GM21360 (cell line): ENCODE measurements at regions not wholly inside any gene's neighbourhood (a gene's known extent, or its start where the extent isn't known, plus 50 kb on each side); places are given as distances from the start of the nearest gene placed in this dataset.
A peak's percentile ranks its signal among the peaks of the same experiment; 100 is the strongest.

ENCODE experiments used
- ATAC-seq: cut with Tn5 transposase; IDR thresholded peaks from one replicate; pipeline ENCODE4 v1.9.1; 2021; ENCODE audit warnings: mild to moderate bottlenecking, moderate library complexity; ENCODE audit not compliant: unreplicated experiment

DNA sequence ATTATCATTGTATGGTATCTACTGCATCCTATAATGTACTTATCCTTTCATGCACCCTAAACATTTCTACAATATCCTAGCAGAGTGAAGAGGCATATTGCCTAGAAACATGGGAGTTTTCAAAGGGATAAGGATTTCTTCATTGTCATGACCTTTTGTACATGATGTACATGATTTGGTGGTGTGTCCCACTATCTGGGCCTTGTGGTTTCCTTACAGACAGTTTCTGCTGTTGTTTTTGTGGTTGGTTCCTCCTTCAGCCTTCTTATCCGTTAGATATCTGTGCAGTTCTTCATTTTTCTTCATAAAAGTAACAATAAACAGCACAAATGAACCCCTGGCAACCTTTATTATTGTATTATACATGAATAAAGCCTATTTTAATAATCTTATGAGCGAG lies 70.4 kb upstream of the BACH1 start:
- ATAC-seq = no peak

DNA sequence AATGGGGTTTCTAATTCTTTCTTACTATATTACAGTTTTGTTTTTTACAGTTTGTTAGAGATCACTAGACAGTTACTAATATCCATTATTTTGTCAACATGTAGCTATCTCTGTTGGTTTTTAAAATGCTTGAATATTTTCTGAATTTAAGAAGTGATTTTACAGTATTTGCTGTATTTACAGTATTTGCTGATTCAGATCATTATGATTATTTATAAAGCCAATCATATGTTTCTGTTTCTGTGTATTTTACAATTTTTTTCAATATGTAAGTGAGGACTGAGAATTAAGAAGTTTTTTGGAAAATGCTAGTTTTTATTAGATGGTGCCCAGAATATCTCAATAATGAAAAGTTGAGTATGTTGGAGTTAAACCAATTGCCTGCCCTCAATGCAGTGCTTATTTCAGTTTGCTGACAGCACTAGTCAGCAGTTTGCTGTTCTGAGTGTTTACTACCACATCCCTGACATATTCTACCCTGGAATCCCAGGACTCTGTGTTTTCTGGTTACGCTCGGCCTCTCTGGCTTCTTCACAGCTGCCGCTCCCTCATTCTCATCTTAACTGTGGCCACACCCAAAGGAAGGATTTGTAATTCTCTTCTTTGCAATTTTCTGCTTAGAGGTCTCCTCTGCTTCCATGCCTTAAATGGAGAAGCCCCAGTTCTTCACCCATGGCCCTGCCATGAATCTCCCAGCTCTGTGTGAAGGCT lies 68.0 kb upstream of the BACH1 start:
- ATAC-seq = no peak

DNA sequence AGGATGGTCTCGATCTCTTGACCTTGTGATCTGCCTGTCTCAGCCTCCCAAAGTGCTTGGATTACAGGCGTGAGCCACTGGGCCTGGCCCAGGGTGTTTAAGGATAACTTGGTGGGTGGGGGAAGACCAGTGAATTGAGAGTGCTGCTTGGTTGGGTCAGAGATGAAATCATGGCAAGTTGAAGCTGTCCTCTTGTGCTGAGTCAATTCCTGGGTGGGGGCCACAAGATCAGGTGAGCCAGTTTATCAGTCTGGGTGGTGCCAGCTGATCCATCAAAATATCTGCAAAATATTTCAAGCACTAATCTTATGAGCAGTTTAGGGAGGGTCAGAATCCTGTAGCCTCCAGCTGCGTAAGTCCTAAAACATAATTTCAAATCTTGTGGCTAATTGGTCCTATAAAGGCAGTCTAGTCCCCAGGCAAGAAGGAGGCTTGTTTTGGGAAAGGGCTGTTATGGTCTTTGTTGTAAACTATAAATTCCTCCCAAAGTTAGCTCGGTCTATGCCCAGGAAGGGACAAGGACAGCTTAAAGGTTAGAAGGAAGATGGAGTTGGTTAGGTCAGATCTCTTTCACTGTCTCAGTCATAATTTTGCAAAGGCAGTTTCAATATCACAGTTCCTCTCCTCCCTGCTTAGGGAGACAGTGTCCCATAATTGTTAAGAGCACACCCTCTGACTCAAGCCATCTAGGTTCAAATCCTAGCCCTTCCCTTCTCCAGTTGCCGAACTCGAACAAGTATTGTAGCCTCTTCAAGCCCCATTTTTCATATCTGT lies 66.8 kb upstream of the BACH1 start:
- ATAC-seq = no peak

DNA sequence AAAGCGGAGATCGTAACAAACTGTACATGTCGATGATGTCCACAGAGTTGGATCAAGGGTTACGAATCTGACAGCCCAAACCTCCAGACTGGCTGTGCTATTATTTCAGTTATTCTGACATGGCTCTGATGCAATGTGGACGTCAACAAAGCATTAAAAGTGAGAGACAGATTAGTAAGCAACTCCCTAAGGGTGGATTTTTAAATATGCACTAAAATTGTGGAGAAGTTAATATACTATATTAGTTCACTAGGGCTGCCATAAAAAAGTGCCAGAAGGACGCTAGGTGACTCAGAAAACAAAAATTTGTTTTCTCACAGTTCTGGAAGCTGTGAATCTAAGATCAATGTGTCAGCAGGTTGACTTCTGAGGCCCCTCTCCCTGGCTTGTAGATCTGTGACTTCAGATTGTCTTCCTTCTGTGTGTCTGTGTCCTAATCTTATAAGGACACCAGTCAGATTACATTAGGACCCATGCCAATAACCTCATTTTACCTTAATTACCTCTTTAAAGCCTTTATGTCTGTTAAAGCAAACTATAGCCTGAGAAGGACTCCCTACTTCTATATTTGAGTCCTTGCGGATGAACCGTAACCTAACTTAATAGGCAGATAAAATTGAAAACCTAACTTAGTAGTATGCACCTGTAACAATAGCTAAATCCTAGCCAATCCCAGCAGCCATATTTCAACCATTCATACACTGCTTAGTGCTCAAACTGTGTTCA lies 66.0 kb upstream of the BACH1 start:
- ATAC-seq = no peak

DNA sequence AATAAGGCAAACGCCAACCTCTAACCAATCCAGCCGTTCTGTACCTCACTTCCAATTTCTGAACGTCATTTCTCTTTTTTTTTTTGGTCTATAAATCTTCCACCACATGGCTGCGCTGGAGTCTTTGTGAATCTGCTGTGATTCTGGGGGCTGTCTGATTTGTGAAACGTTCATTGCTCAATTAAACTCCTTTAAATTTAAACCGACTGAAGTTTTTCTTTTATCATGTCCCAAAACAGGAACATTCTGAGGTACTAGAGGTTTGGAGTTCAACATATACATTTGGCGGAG lies 65.5 kb upstream of the BACH1 start:
- peak; percentile 14 for ATAC-seq

DNA sequence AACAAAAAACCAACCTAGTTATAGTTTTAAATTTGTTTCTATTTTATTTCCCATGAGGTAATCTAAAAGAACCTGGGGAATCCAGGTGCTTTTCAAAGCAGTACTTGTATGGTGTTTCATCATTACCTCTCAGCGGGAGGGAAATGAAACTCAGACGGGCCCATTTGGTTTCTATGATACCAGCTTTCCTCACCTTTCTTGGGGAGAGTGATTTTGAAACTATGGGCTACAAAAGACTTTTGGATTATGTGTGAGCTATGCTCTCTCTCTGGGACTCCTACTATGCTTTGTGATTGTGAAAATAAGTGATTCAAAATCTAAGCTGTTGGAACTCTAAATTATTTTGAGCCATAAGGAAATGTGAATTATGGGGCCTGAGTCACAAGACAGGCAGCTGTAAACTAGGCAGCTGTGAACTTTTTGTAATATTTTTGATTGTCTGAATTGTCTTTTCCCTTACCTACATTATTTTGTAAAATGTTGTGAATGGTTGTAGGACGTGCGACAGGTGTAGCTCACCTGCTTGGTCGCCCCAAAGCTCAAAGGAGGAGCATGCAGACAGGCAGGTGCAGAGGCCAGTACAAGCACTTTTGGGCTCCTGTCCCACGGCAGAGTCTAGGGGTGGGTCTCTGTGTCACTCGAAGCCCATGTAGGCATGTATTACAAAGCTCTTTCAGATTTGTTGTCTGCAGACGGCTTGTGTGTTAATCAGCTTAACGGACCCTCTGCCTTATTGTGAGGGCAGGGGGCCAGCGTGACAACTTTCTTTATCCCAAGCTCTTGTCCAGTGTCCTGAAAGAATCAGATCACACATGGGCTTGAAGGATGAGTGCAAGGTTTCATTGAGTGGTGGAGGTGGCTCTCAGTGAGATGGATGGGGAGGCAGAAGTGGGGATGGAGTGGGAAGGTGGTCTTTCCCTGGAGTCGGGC lies 64.8 kb upstream of the BACH1 start:
- peak; percentile 54 for ATAC-seq

DNA sequence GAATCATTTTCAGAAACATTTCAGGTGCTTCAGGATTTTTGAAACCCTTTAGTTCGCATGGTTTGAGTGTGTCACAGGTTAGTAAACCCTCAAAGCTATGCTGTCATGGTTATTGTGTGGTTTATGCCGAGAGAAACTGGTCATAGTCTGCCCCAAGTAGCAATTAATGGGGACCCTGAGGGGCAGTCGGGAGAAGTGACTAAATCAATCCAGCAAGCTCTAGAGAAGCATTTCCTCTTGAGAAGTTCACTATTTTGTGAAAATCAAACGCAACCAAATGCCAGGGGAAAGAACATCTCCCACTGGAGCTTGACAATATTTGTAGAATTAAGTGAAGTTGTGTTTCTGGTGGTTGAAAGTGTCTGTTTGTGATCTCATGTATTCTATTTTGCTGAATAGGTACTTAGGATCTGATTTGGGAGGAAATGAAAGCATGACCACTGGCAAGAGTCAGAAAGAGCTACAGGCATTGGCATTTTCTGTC lies 63.0 kb upstream of the BACH1 start:
- ATAC-seq = peak; percentile 40

DNA sequence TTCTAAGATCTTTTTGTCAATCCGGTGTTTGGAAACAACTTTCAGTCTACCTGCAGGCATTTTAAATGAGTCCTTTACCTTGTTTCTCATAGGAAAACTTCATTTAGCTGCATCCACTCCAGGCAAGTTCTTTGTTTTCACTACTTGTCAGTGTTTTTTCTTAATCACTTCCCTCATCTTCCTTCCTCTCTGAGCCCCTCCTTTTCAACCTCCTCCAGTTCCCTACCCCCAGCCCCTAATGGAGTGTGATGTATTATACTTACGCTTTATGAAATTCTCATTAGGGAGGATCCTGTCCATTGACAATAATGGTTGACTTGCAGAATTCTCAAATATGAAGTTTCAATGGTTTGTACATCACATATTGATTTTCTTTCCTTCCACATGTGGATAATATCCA lies 62.5 kb upstream of the BACH1 start:
- no peak for ATAC-seq

DNA sequence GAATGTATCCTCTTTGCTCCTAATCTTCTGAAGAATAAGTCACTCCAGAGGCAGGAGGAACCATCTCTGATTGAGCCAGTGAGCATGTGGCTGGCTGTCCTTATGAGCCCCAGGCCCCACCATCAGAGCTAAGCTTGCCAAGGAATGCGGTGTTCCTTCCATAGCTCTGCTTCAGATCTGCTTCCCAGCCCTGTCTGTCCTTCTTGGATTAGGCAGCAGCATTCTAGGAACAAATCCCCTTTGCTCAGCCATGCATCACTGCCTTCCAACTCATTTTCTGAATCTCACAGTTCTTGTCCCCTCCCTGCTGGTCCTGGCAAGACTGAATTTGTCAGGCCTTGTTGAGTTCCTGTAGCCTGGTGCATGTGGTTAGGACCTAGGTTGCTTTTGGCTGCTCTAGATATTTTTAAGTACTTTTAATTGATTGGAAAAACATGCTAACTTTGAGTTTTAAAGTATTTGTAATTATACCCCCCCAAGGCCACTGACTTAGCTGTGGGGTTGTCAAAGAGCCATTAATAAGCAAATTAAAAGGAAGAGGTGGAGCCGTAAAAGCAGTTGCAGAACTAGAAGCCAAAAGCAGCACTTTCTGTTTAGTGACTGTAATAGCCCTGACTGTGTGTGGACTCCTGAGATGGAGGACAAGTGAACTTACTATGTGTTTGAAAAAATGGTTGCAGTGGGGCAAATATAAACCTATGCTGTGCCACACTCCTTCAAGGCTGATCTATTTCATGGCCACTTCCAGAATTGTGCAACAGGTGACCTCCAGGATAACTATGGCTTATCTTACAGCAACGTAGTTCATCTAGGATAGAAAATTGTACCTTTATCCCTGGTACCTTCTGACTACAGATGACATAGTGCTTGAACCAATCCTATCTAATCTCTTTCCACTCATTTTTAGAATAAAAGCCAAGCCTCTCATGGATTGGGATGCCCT lies 61.3 kb upstream of the BACH1 start:
- no peak for ATAC-seq

DNA sequence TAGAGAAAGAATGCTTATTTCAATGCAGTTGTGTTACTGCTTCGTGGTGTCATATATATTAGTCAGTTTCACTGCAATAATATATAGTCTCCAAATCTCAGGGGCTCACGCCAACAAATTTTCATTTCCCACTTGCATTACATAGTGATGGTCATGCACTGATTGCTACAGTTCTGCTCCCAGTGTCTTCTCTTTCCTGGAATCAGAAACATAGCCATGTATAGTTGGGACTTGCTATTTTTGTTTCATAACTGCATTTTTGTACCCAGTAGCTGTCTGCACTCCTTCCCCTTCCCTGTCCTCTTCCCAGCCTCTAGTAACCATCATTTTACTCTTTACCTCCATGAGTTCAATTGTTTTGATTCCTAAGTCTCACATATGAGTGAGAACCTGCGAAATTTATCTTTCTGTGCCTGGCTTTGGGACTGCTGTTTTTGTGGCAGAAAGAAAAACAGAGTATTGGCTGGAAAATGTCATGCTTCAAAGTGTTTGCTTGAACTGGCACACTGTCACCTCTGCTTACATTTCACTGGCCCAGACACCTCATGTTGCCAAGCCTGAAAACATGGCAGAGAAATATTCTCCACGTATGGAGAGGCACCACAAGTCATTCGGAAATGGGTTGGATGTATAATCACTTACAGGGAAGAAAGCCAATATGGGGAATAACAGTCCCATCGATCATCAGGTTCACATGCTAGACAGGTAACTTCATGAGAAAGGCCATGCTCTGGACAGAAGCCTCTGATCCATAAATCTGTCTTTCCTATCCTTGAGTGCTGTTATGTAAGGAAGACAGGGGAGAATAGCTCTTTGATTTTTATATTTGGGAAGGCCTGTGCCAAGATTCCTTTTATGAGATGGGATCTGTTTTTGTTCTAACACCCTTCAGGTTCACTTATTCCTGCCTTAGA lies 60.4 kb upstream of the BACH1 start:
- no peak for ATAC-seq

DNA sequence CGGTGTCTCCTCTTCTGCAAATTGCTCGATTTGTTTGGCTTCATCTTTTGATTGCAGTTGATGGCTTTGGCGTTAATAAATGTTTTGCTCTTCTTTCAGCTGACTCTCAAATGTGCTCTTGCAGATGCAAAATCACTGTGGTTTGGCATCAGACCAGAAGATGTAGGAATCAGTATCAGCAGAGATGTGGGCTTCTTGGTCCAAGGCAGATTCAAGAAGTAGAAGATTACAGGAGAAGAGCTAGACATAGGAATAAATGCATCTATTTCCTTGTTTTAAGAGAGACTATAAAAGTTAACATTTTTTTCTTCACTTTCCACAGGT lies 59.8 kb upstream of the BACH1 start:
- no peak for ATAC-seq

DNA sequence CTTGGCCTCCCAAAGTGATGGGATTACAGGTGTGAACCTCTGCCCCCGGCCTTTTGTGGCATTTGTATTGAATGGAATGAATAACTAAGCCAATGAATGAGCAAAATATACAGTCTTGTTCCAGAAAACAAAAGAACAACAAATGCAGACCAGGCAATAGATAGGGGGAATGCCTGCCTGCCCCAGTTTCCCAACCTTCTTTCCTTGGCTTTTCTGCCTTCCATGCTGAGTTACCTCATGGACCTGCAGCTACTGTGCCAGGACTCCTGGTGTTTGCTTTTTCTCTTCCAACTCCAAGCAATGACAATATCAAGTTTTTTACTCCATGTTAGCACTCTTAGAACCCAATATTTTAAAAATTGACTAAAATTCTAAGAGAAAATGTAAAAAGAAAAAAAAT lies 58.6 kb upstream of the BACH1 start:
- no peak for ATAC-seq

DNA sequence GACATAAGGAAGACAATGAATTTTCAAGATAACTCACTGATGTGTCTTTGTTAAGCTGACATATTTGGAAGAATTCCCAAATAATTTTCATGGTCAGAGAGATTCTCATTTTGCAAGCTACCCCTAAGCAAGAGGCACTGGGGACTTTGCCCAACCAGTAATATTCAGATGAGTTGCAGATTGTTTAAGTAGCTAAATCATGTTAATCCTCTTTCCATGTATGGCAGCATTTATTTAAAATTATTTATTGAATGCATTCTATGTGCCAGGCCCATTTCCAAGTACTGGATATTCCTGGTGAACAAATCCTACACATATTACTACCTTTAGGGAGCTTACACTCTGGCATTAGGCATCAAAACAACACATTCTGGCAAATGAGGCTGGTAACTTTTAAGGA lies 56.5 kb upstream of the BACH1 start:
- no peak for ATAC-seq

DNA sequence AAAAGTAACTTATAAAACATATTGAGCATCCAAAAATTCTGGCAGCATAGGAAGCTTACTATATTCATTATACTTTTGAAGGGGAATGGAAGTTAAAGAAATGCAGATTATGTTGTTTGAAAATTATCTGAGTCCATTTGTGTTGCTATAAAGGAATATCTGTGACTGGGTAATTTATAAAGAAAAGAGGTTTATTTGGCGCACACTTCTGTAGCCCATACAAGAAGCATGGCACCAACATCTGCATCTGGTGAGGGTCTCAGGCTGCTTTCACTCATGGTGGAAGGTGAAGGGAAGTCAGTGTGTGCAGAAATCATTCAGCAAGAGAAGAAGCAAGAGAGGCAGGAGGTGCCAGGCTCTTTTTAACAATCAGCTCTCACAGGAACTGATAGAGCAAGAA lies 55.5 kb upstream of the BACH1 start:
- no peak for ATAC-seq

DNA sequence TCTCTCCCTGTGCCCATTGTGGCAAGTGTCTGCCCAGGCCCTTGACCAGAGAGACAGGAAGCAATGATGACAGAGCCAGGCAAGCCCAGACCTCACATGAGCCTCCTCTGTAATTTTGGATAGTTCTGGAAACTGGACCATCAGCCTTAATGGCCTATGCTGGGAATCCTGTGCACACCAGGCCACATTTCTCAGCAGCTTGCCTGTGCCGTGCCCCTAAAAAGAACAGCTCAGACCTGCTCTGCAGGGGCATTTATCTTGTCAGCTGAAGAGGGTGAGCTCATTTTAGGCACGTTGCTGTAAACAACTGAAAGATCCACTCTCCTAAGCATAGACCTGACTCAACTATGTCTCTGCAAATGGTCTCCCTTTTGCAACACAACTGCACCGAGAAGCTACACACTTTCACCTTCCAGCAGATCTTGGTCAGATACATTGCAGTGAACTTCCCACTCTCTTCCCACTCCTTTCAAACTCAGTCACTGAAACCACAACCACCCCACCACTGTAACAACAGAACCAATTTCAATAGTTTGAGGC lies 53.5 kb upstream of the BACH1 start:
- ATAC-seq = peak; percentile 74

DNA sequence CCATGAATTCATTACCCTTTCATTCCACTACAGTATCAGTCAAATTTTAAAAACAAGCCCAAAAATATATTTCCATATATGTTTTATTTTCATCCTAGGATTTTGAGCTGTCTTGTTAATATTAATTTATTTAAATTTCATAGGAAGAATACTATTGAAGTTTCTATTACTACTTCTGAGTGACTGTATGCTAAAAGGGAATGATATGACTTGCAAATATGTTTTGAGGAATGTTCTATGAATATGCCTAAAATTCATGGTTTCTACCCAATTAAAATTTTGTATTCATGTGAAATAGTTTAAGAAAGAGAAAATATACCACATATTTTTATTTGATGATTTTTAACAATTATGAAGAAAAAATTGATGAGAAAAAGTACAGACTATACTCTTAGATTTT lies 52.9 kb upstream of the BACH1 start:
- ATAC-seq = no peak

DNA sequence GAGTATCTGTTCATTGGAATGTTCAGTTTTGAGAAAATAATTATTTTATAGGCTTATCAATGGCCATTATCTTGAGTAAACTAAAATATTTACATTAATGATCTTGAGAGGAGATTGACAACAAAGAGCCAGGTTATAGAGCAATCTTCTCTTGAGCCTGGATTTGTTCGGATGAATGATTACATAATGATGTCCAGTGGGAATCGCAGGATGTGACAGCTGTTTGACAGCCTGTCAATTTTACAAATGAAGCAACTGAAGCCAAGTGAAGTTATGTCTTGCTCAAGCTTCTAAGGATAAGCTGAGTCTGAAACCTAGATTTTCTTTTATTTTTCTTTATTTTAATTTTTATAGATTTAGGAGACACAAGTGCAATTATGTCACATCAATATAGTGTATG lies 52.1 kb upstream of the BACH1 start:
- ATAC-seq = no peak

DNA sequence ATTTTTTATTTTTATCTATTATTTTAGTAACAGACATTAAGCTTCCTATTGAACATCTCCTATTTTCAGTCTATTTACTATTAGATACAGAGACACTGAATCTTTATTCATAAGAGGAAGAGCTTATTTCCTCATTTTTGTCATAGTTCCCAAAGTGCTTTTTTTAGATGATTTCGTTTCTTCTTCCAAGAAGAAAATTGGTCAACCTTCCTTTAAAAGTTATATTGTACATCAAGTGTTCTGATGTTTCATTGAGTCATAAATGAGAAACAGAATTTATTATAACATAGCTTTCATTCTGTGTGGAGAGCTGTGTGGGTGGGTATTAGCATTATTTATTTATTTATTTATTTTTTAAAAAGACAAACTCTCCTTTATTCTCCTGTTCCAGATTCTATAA lies 50.6 kb upstream of the BACH1 start:
- no peak for ATAC-seq
